ENCODE measurements at regions not wholly inside any gene's neighbourhood (a gene's known extent, or its start where the extent isn't known, plus 50 kb on each side); places are given as distances from the start of the nearest gene placed in this dataset.
A peak's percentile ranks its signal among the peaks of the same experiment; 100 is the strongest.
"Not testable (repeated sequence)": the region's sequence is repeated elsewhere in the genome, so short reads cannot be mapped to it uniquely, and the experiment has no call there.

DNA sequence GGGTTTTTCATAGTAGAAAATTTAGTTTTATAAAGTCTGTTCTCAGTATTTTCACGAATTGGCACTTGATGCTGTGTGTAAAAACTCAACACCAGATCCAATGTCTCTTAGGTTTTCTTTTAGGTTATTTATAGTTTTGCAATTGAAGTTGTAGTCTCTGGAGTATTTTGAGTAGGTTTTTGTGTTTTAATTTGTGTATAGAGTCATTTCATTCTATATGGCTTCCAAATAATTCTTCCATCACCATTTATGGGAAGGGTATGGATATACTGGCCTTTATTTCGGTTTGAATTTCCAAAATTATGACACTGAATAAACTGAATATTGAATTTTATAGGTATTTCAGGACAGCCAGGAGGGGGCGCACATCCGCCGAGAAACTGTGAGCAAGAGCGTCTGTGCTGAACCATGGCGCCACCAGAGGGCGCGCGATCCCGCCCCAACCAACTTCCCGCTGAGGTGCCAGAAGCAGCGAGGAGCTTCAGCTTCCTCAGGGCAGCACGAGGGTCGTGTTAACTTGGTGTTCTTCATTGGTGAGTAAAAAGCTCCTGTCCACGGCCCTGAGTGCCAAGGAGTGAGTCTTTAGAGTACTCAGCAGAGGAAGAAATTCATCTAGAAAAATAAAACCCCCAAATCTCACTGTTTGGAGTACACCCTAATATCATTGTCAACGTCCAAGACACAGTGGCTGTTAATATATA is 207.5 kb downstream of the LMLN start:
- H3K4me1 Mint-ChIP-seq; H3K27me3 Mint-ChIP-seq; H3K9me3 Mint-ChIP-seq; POLR2A ChIA-PET; H3K4me3 Mint-ChIP-seq; H3K36me3 Mint-ChIP-seq (ENCODE audit: low read depth); intact Hi-C loops (cut with micrococcal nuclease); ATAC-seq (ENCODE audit: low read depth); H3K27ac Mint-ChIP-seq: not testable (repeated sequence)
- CTCF ChIA-PET = interaction anchor here (1.1 kb wide), 1 partner anchor 87 kb away, joined by 3 read pairs; no protein-coding TSS in a partner anchor
- TF ChIP-seq, protein P1, sequence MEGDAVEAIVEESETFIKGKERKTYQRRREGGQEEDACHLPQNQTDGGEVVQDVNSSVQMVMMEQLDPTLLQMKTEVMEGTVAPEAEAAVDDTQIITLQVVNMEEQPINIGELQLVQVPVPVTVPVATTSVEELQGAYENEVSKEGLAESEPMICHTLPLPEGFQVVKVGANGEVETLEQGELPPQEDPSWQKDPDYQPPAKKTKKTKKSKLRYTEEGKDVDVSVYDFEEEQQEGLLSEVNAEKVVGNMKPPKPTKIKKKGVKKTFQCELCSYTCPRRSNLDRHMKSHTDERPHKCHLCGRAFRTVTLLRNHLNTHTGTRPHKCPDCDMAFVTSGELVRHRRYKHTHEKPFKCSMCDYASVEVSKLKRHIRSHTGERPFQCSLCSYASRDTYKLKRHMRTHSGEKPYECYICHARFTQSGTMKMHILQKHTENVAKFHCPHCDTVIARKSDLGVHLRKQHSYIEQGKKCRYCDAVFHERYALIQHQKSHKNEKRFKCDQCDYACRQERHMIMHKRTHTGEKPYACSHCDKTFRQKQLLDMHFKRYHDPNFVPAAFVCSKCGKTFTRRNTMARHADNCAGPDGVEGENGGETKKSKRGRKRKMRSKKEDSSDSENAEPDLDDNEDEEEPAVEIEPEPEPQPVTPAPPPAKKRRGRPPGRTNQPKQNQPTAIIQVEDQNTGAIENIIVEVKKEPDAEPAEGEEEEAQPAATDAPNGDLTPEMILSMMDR (IDR thresholded peaks at IDR 0.05) = peak; percentile 45
- peak; percentile 71 for DNase-seq

DNA sequence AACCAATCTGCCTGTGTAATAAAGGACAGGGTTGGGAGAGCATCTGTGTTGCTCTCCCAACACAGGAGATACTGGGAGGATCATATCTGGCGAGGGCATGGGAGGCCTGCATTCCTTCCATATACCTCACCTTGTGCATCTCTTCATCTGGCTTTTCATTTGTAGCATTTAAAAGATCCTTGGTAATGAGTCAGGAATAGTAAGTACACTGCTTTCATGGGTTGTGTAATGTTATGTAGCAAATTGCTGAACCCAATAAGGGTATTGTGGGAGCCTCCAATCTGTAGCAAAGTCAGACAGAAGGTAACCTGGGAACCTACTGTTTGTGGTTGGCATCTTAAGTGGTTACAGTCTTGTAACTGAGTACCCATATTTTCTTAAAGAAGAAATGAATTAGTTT is 210.8 kb downstream of the LMLN start:
- H3K4me1 Mint-ChIP-seq; POLR2A ChIA-PET; H3K4me3 Mint-ChIP-seq; H3K27me3 Mint-ChIP-seq; H3K36me3 Mint-ChIP-seq (ENCODE audit: low read depth); CTCF ChIA-PET; DNase-seq; intact Hi-C loops (cut with micrococcal nuclease); H3K27ac Mint-ChIP-seq; ATAC-seq (ENCODE audit: low read depth); H3K9me3 Mint-ChIP-seq: not testable (repeated sequence)

DNA sequence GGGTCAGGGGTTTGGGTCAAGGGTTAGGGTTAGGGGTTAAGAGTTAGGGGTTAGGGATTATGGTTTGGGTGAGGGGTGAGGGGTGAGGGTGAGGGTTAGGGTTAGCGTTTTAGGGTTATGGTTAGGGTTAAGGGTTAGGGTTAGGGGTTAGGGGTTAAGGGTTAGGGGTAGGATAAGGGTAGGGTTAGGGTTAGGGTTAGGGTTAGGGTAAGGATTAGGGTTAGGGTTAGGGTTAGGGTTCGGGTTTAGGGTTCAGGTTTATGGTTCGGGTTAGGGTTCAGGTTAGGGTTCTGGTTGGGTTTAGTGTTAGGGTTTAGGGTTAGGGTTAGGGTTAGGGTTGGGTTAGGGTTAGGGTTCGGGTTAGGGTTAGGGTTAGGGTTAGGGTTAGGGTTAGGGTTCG is 213.1 kb downstream of the LMLN start:
- H3K36me3 Mint-ChIP-seq (ENCODE audit: low read depth); POLR2A ChIA-PET; CTCF ChIA-PET; H3K4me3 Mint-ChIP-seq; ATAC-seq (ENCODE audit: low read depth); intact Hi-C loops (cut with micrococcal nuclease); DNase-seq; H3K4me1 Mint-ChIP-seq; H3K27me3 Mint-ChIP-seq; H3K9me3 Mint-ChIP-seq; H3K27ac Mint-ChIP-seq: not testable (repeated sequence)

DNA sequence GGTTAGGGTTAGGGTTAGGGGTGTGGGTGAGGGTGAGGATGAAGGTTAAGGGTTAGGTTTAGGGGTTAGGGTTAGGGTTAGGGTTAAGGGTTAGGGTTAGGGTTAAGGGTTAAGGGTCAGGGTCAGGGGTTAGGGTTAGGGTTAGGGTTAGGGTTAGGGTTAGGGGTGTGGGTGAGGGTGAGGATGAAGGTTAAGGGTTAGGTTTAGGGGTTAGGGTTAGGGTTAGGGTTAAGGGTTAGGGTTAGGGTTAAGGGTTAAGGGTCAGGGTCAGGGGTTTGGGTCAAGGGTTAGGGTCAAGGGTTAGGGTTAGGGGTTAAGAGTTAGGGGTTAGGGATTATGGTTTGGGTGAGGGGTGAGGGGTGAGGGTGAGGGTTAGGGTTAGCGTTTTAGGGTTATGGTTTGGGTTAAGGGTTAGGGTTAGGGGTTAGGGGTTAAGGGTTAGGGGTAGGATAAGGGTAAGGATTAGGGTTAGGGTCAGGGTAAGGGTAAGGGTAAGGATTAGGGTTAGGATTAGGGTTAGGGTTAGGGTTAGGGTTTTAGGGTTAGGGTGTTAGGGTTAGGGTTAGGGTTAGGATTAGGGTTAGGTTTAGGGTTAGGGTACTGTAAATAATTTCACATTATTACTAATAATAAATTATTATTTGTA is 214.0 kb downstream of the LMLN start:
- H3K4me1 Mint-ChIP-seq; H3K27me3 Mint-ChIP-seq; POLR2A ChIA-PET; ATAC-seq (ENCODE audit: low read depth); H3K27ac Mint-ChIP-seq; CTCF ChIA-PET; intact Hi-C loops (cut with micrococcal nuclease); H3K4me3 Mint-ChIP-seq; DNase-seq; H3K9me3 Mint-ChIP-seq; H3K36me3 Mint-ChIP-seq (ENCODE audit: low read depth): not testable (repeated sequence)

All from activated B cell treated with CpG ODN at 0.5 μM for 24 hours (primary cell).